Fibroblast of mammary gland (primary cell): ENCODE measurements at regions not wholly inside any gene's neighbourhood (a gene's known extent, or its start where the extent isn't known, plus 50 kb on each side); places are given as distances from the start of the nearest gene placed in this dataset.
A peak's percentile ranks its signal among the peaks of the same experiment; 100 is the strongest.

Experiments used
- DNase-seq: peaks from one replicate; pipeline ENCODE4 v3.0.0-alpha.2; 2010; ENCODE audit warnings: low read depth
- H3K4me3 ChIP-seq: 2 replicates; pipeline ENCODE4 v1.5.1; 2011; ENCODE audit warnings: low read depth, mild to moderate bottlenecking, low read length, moderate library complexity; ENCODE audit not compliant: control insufficient read depth
- TF ChIP-seq, protein P1 (sequence below): conservative IDR thresholded peaks from 2 replicates; pipeline ENCODE4 v1.5.1; 2011; ENCODE audit warnings: low read depth, low read length, inconsistent platforms; ENCODE audit not compliant: control insufficient read depth, insufficient read depth

DNA sequence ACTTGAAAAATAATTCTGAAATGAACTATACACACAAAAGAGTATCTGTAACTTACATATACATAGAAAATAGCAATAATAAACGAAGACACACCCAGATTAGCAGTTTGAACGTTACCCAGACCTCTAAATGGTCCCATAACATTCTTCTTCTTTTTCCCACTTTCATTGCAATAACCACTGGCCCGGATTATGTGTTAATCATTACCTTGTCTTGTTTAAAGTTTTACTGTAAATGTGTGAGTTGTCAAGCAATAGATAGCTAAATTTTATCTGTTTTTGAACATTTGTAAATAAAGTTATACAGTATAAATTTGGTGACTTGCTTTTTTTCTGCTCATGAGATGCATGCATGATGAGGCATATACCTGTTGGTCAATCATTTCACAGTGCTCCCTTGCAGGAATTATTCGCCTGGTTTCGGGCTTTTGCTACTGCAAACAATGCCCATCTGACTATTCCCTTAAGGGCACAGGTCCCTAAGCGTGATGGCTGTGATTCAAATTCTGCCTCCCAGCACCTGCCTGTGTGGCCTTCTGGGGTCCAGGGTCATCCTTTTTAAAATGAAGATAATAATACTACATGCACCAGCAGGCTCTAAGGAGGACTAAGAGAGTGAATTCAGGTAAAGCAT lies 66.1 kb downstream of the GADD45G start:
- TF ChIP-seq, protein P1, sequence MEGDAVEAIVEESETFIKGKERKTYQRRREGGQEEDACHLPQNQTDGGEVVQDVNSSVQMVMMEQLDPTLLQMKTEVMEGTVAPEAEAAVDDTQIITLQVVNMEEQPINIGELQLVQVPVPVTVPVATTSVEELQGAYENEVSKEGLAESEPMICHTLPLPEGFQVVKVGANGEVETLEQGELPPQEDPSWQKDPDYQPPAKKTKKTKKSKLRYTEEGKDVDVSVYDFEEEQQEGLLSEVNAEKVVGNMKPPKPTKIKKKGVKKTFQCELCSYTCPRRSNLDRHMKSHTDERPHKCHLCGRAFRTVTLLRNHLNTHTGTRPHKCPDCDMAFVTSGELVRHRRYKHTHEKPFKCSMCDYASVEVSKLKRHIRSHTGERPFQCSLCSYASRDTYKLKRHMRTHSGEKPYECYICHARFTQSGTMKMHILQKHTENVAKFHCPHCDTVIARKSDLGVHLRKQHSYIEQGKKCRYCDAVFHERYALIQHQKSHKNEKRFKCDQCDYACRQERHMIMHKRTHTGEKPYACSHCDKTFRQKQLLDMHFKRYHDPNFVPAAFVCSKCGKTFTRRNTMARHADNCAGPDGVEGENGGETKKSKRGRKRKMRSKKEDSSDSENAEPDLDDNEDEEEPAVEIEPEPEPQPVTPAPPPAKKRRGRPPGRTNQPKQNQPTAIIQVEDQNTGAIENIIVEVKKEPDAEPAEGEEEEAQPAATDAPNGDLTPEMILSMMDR, result no peak
- no peak for DNase-seq
- H3K4me3 ChIP-seq, result no peak overlapping the region

DNA sequence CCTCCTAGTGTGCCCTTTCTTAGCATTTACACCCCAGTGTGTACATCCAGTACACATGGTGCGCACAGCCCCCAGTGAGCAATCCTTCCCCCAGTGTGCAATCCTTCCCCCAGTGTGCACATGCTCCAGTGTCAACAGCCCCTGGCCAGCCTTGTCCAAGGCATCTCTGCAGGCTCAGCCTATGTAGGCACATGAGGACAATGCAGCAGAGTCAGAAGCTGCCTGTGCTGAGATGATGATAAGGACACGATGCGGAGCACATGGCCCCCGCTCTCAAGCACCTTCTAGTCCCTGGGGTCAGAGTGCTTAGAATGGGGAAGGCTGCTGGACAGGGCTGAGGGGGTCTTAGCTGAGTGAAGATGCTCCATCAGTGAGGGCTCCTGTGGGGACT lies 69.8 kb downstream of the GADD45G start:
- no peak overlapping the region for H3K4me3 ChIP-seq
- no peak for DNase-seq
- TF ChIP-seq, protein P1, result no peak

DNA sequence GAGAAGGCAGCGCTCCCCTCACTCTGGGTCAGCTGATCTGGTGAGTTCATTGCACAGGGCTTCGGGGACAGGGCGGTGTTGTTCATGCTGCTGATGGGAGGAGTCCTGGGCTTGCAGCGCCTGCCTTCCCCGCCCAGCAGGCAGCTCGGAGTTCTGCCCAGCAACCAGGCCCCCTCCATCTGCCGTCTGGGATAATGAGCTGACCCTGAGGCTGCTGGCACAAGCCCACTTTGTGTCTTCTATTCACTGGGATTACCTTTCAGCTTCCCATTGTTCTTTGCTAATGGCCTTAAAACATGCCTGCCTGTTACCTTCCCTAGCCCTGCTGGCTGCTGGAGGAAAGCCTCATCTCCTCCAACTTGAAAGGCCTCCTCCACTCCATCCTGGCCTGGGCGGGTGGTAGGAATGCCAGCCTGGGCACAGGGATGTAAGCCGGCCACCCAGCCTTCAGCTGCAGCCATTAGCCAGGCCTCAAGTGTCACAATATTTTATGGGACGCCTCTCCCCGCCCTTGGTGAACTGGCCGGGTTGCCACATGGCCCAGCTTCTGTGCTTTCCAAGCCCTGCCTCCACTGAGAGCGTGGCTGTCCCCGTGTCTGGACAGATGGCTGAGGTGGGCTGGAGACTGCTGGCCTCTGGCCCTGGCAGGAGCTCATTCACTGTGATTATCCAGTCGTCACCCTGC lies 70.4 kb downstream of the GADD45G start:
- TF ChIP-seq, protein P1, result no peak
- DNase-seq, result peak; percentile 10
- no peak overlapping the region for H3K4me3 ChIP-seq

DNA sequence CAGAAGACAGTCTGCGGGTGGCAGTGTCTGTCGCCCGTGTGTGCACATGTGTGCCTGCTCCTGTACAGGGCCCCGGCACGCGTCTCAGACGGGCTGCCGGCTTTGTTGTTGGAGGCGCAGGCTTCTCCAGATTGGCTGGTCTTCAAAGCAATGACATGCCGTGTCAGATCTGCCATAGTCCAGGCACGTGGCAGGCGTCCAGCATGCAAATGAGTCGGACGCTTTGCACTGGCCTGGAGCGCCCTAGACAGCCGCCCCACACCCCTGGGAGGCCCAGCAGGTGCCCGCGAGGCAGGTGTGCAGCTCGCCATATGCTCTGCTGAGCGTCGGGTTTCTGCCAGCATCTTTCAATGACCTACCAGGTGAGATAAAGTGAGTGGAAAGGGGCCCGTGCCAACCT lies 71.5 kb downstream of the GADD45G start:
- no peak for DNase-seq
- H3K4me3 ChIP-seq, result no peak overlapping the region
- TF ChIP-seq, protein P1, result no peak

DNA sequence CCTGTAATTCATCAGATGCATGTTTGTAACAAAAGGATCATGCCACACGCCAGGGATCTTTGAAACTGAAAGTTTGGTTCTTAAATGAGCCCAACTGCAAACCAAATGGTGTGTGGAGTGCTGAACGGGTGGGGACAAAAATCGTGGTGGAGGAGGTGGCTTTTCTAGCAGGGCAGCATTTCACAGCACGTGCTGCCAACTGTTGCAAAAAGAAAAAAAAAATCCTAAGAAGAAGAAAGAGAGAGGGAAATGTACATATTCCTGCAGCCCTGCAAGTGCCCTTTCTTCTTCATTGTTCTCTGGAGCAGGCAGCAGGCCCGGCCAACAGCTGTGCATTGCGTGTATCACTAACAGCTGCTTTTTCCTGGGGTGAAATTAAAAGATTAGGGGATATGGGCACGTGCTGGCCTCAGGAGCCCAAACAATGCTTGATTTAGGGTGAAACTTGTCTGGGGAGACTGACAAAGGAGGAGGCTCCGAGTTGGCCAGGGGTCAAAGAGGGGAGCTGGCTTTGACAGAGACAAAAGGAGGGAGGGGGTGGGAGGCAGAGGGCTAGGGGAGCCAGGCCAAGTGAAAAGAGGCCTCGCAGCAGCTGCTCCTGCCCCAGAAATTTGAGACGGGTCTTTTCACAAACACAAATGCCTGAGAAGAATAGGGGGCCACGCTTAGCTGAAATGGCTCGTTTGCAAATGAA lies 73.0 kb downstream of the GADD45G start:
- TF ChIP-seq, protein P1, result no peak
- no peak overlapping the region for H3K4me3 ChIP-seq

DNA sequence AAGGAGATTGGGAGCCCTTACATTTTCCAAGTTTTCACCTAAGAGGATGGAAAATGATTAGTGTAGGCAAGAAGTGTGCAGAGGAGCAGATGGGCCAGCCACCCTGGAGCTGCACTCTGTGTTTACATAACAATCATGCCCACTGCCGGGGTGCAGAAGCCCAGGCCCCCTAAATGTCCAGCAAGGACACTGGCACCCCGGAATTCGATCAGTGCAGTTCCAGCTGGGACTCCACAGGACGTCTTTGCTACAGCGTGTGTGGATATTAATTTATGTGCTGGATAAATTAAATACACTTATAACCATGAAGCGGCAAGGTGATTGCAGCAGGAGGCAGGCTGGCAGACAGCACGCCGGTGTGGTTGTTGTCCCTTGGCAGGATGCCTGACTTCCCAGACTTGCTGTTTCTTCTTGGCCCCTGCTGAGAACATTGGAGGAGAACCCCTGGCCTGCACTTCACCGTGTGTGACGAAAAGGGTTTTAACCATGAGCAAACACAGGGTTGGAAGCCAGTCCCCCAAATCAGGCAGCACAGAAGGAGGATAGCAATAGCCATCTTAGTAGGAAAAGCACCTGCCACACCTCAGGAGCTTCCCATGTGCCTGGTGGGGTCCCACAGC lies 73.7 kb downstream of the GADD45G start:
- no peak for DNase-seq
- TF ChIP-seq, protein P1, result no peak
- H3K4me3 ChIP-seq, result no peak overlapping the region

More for the DNA sequence above, 73.0 kb downstream of the GADD45G start:
- DNase-seq, result no peak
